ENCODE measurements at regions not wholly inside any gene's neighbourhood (a gene's known extent, or its start where the extent isn't known, plus 50 kb on each side); places are given as distances from the start of the nearest gene placed in this dataset.

DNA sequence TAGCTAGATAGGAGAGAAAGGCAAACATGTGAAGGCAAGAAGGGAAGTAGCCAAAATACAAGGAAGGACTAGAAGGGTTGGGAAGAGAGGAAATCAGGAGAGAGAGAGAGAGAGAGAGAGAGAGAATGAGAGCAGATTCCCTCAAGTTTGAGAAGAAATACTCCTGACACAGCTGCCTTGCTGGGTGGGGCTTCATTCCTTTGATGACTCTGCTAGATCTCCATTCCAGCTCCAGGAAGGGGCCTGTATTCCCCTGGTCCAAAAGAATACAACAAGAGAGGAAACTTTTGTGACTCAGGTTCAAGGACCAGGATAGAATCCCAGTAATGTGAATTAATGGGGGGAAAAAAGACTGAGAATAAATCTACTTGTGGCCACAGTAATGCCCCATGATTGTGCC, 62.9 kb upstream of the SPON1 start:
- H3K9me3 ChIP-seq = no peaks in the 10 kb centered on the region
- intact Hi-C loops (cut with DNase I; ENCODE audit: low total_unique reads) = no loop called here
- H3K27me3 ChIP-seq (replicated peaks in 1 of 7) = no peaks in the 10 kb centered on the region
- no peak for DNase-seq
- TF ChIP-seq POLR2A (IDR thresholded peaks at IDR 0.05) (no peak), POLR2AphosphoS5 (IDR thresholded peaks at IDR 0.05) (no peak)
- TF ChIP-seq, protein P1, sequence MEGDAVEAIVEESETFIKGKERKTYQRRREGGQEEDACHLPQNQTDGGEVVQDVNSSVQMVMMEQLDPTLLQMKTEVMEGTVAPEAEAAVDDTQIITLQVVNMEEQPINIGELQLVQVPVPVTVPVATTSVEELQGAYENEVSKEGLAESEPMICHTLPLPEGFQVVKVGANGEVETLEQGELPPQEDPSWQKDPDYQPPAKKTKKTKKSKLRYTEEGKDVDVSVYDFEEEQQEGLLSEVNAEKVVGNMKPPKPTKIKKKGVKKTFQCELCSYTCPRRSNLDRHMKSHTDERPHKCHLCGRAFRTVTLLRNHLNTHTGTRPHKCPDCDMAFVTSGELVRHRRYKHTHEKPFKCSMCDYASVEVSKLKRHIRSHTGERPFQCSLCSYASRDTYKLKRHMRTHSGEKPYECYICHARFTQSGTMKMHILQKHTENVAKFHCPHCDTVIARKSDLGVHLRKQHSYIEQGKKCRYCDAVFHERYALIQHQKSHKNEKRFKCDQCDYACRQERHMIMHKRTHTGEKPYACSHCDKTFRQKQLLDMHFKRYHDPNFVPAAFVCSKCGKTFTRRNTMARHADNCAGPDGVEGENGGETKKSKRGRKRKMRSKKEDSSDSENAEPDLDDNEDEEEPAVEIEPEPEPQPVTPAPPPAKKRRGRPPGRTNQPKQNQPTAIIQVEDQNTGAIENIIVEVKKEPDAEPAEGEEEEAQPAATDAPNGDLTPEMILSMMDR (IDR thresholded peaks at IDR 0.05 in 8 of 11, conservative IDR thresholded peaks at IDR 0.05 in 3 of 11) = no peak
- no peaks in the 10 kb centered on the region for H3K4me1 ChIP-seq
- H3K4me3 ChIP-seq = no peak overlapping the region
- no peak overlapping the region for H3K27ac ChIP-seq
- H3K36me3 ChIP-seq = no peaks in the 10 kb centered on the region

DNA sequence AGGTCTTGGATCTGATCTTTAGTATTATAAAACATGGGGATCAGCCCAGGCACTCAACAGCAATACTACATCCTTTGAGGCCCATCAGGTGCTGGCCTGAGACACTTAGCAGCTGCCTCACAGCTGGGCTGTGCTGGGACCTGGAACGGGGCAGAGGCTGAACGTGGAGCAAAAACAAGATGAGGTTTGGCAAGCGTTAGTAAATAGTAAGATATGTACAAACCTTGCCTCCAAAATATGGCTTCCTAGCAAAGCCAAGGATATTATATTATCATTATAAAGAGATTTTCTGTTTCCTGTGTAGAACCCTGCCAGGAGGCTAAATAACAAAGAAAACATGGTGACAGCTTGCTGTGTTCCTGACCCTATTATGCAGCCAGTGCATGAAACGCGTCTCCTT, 60.0 kb upstream of the SPON1 start:
- no peak for TF ChIP-seq POLR2A (IDR thresholded peaks at IDR 0.05)
- TF ChIP-seq POLR2AphosphoS5 (IDR thresholded peaks at IDR 0.05) = no peak
- DNase-seq = no peak
- H3K4me3 ChIP-seq = no peak overlapping the region
- H3K4me1 ChIP-seq = no peaks in the 10 kb centered on the region
- H3K27me3 ChIP-seq (replicated peaks in 1 of 7) = no peaks in the 10 kb centered on the region
- 85 to 92% (median 87%) methylated on average over 5 of the region's 5 CpGs for WGBS, 5 donors
- no peaks in the 10 kb centered on the region for H3K36me3 ChIP-seq
- H3K27ac ChIP-seq = no peak overlapping the region
- peaks cover 0 to 17% (median 14%) of the 10 kb centered on the region in 8 donors for H3K9me3 ChIP-seq
- intact Hi-C loops (cut with DNase I; ENCODE audit: low total_unique reads) = no loop called here

DNA sequence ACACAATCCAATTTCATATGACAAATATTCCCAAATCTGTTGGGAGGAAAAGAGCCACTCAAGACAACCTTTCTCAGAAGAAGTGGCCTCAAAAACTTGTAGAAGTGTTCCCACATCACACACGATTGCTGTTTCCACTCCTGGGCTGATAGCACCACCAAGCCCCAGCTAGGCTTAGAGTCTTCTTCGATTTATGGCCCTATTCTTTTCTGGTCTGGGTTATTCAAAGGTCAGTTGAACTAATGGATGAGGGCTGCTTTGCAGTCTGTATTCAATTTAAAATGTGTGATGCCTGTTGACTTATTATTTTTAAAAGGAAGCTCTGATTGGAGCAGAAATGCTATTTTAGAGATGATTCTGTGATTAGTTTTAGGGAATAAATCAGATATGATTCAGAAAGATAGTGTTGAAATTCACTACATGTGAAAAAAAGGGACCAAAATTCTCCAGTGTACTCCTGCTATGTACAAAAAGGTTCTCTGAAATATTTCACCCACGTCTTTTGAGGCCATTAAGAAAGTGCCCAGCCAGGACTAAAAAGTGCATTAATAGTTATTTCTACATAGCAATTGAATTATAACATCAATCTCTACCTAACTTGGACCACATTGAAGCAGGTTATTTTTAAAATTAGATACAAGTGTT, 57.3 kb upstream of the SPON1 start:
- Histone ChIP-seq H3K9me3 (peaks cover 0 to 37% (median 21%) of the 10 kb centered on the region in 8 donors), H3K4me3 (no peak overlapping the region), H3K27ac (no peak overlapping the region), H3K4me1 (no peaks in the 10 kb centered on the region), H3K36me3 (no peaks in the 10 kb centered on the region), H3K27me3 (replicated peaks in 1 of 7) (no peaks in the 10 kb centered on the region)
- intact Hi-C loops (cut with DNase I; ENCODE audit: low total_unique reads) = no loop called here
- DNase-seq = no peak
- WGBS, 5 donors = 66 to 84% (median 79%) methylated on average over 3 of the region's 3 CpGs
- TF ChIP-seq, protein P1 (IDR thresholded peaks at IDR 0.05 in 8 of 11, conservative IDR thresholded peaks at IDR 0.05 in 3 of 11) = no peak
- TF ChIP-seq POLR2AphosphoS5 (IDR thresholded peaks at IDR 0.05) = no peak
- TF ChIP-seq POLR2A (IDR thresholded peaks at IDR 0.05) = no peak

DNA sequence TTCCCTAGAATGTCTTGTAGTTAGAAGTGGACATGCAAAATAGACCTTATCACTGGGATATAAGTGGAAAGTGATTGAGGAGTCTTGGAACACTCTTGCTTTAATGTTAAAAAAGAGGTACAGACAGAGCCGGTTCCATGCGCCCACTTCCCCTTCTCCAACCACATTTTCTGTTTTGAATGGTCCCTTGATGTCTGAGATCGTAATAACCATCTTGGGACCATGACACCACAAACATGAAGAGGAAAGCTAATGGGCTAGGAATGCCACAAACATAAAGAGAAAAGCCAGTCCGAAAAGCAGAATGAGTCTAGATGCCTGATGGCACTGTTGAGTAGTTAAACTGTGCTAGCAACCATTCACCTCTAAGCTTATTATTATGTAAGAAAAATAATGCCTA, 54.8 kb upstream of the SPON1 start:
- DNase-seq = no peak
- no peaks in the 10 kb centered on the region for H3K27me3 ChIP-seq (replicated peaks in 1 of 7)
- no peak for TF ChIP-seq POLR2A (IDR thresholded peaks at IDR 0.05)
- TF ChIP-seq, protein P1 (IDR thresholded peaks at IDR 0.05 in 8 of 11, conservative IDR thresholded peaks at IDR 0.05 in 3 of 11) = no peak
- no peak for TF ChIP-seq POLR2AphosphoS5 (IDR thresholded peaks at IDR 0.05)
- WGBS, 5 donors = 55 to 69% (median 62%) methylated on average over 4 of the region's 4 CpGs
- no peak overlapping the region for H3K4me3 ChIP-seq
- no peak overlapping the region for H3K27ac ChIP-seq
- intact Hi-C loops (cut with DNase I; ENCODE audit: low total_unique reads) = no loop called here
- H3K4me1 ChIP-seq = no peaks in the 10 kb centered on the region
- no peaks in the 10 kb centered on the region for H3K36me3 ChIP-seq
- H3K9me3 ChIP-seq = peaks cover 0 to 40% (median 21%) of the 10 kb centered on the region in 8 donors

All from spleen (tissue), 11 donors.